GM12878 (cell line): ENCODE measurements at regions not wholly inside any gene's neighbourhood (a gene's known extent, or its start where the extent isn't known, plus 50 kb on each side); places are given as distances from the start of the nearest gene placed in this dataset.

Experiments
- EP300 ChIP-seq, 2 experiments: fragments of 150-350 bp in 1 of 2; IDR thresholded peaks; 2 replicates each; pipeline ENCODE4 v1.6.1; 2011 to 2012; ENCODE audit warnings: low read depth in 2 of 2, low read length in 2 of 2, borderline replicate concordance in 1 of 2, improper control_type of control experiment in 1 of 2, inconsistent platforms in 1 of 2; ENCODE audit not compliant: control insufficient read depth in 1 of 2
- GATAD2B ChIP-seq: fragments of 450-650 bp; conservative IDR thresholded peaks from 2 replicates; pipeline ENCODE4 v1.6.1; 2017; ENCODE audit warnings: low read depth, mild to moderate bottlenecking, moderate library complexity
- JUND ChIP-seq: IDR thresholded peaks from 2 replicates; pipeline ENCODE4 v1.6.1; 2012; ENCODE audit warnings: low read depth, mild to moderate bottlenecking, low read length, improper control_type of control experiment, moderate library complexity
- MTA3 ChIP-seq: IDR thresholded peaks from 2 replicates; pipeline ENCODE4 v1.6.1; 2012; ENCODE audit warnings: low read length, inconsistent platforms, borderline replicate concordance
- POLR2A ChIP-seq: IDR thresholded peaks from 2 replicates; pipeline ENCODE4 v1.6.1; 2011; ENCODE audit warnings: low read depth, mild to moderate bottlenecking, low read length
- POLR2AphosphoS5 ChIP-seq: IDR thresholded peaks from 2 replicates; pipeline ENCODE4 v1.6.1; 2011; ENCODE audit warnings: mild to moderate bottlenecking, low read length, inconsistent platforms
- SIN3A ChIP-seq: IDR thresholded peaks from 2 replicates; pipeline ENCODE4 v1.6.1; 2012; ENCODE audit warnings: low read depth, low read length, improper control_type of control experiment
- SP1 ChIP-seq: IDR thresholded peaks from one replicate; pipeline ENCODE4 v1.6.1; 2011; ENCODE audit warnings: low read depth, low read length
- TCF7 ChIP-seq: IDR thresholded peaks from 2 replicates; pipeline ENCODE4 v1.6.1; 2014; ENCODE audit warnings: antibody characterized with exemption, borderline replicate concordance
- ZNF207 ChIP-seq: fragments of 450-650 bp; IDR thresholded peaks from 2 replicates; pipeline ENCODE4 v1.6.1; 2014; ENCODE audit warnings: antibody characterized with exemption, mild to moderate bottlenecking, borderline replicate concordance
- TF ChIP-seq, protein P1 (sequence below): IDR thresholded peaks from 2 replicates; pipeline ENCODE4 v1.6.1; 2012; ENCODE audit warnings: low read depth, low read length, improper control_type of control experiment
- TF ChIP-seq, protein P2 (sequence below), 3 experiments: IDR thresholded peaks in 2 of 3; conservative IDR thresholded peaks in 1 of 3; 2 replicates each; pipeline ENCODE4 v1.5.1; 2011; ENCODE audit warnings: low read depth in 3 of 3, low read length in 3 of 3, mild to moderate bottlenecking in 3 of 3, control low read depth in 2 of 3, moderate library complexity in 2 of 3, inconsistent platforms in 1 of 3, mixed read lengths in 1 of 3; ENCODE audit not compliant: control insufficient read depth in 2 of 3, insufficient read depth in 1 of 3; ENCODE audit errors: extremely low read depth in 1 of 3
- TF ChIP-seq, protein P3 (sequence below): IDR thresholded peaks from 2 replicates; pipeline ENCODE4 v1.6.1; 2012; ENCODE audit warnings: mild to moderate bottlenecking, low read depth, low read length
- TF ChIP-seq, protein P4 (sequence below): IDR thresholded peaks from 2 replicates; pipeline ENCODE4 v1.6.1; 2011; ENCODE audit warnings: low read depth, mild to moderate bottlenecking, low read length, moderate library complexity, borderline replicate concordance; ENCODE audit errors: extremely low read depth

GRCh38 chr20:52017669-52018317, 173.8 kb downstream of the ZFP64 start:
- TF ChIP-seq SP1 (no peak), JUND (no peak), TCF7 (no peak), POLR2A (no peak), SIN3A (no peak), GATAD2B (no peak), POLR2AphosphoS5 (no peak), ZNF207 (no peak), MTA3 (no peak), EP300 (IDR thresholded peaks at IDR 0.05; ENCODE audit: borderline replicate concordance in 1 of 2, control insufficient read depth in 1 of 2, low read depth in 2 of 2, low read length in 2 of 2) (no peak)
- TF ChIP-seq, protein P1, sequence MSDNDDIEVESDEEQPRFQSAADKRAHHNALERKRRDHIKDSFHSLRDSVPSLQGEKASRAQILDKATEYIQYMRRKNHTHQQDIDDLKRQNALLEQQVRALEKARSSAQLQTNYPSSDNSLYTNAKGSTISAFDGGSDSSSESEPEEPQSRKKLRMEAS = no peak
- TF ChIP-seq, protein P2, sequence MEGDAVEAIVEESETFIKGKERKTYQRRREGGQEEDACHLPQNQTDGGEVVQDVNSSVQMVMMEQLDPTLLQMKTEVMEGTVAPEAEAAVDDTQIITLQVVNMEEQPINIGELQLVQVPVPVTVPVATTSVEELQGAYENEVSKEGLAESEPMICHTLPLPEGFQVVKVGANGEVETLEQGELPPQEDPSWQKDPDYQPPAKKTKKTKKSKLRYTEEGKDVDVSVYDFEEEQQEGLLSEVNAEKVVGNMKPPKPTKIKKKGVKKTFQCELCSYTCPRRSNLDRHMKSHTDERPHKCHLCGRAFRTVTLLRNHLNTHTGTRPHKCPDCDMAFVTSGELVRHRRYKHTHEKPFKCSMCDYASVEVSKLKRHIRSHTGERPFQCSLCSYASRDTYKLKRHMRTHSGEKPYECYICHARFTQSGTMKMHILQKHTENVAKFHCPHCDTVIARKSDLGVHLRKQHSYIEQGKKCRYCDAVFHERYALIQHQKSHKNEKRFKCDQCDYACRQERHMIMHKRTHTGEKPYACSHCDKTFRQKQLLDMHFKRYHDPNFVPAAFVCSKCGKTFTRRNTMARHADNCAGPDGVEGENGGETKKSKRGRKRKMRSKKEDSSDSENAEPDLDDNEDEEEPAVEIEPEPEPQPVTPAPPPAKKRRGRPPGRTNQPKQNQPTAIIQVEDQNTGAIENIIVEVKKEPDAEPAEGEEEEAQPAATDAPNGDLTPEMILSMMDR (IDR thresholded peaks at IDR 0.05 in 2 of 3, conservative IDR thresholded peaks at IDR 0.05 in 1 of 3; ENCODE audit: control insufficient read depth in 2 of 3, extremely low read depth in 1 of 3, insufficient read depth in 1 of 3, low read depth in 3 of 3, low read length in 3 of 3) = no peak
- TF ChIP-seq, protein P3, sequence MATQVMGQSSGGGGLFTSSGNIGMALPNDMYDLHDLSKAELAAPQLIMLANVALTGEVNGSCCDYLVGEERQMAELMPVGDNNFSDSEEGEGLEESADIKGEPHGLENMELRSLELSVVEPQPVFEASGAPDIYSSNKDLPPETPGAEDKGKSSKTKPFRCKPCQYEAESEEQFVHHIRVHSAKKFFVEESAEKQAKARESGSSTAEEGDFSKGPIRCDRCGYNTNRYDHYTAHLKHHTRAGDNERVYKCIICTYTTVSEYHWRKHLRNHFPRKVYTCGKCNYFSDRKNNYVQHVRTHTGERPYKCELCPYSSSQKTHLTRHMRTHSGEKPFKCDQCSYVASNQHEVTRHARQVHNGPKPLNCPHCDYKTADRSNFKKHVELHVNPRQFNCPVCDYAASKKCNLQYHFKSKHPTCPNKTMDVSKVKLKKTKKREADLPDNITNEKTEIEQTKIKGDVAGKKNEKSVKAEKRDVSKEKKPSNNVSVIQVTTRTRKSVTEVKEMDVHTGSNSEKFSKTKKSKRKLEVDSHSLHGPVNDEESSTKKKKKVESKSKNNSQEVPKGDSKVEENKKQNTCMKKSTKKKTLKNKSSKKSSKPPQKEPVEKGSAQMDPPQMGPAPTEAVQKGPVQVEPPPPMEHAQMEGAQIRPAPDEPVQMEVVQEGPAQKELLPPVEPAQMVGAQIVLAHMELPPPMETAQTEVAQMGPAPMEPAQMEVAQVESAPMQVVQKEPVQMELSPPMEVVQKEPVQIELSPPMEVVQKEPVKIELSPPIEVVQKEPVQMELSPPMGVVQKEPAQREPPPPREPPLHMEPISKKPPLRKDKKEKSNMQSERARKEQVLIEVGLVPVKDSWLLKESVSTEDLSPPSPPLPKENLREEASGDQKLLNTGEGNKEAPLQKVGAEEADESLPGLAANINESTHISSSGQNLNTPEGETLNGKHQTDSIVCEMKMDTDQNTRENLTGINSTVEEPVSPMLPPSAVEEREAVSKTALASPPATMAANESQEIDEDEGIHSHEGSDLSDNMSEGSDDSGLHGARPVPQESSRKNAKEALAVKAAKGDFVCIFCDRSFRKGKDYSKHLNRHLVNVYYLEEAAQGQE = no peak
- TF ChIP-seq, protein P4, sequence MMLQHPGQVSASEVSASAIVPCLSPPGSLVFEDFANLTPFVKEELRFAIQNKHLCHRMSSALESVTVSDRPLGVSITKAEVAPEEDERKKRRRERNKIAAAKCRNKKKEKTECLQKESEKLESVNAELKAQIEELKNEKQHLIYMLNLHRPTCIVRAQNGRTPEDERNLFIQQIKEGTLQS = no peak
